Brain microvascular endothelial cell (primary cell): ENCODE measurements at regions not wholly inside any gene's neighbourhood (a gene's known extent, or its start where the extent isn't known, plus 50 kb on each side); places are given as distances from the start of the nearest gene placed in this dataset.

Experiments used
- DNase-seq: peaks from one replicate; pipeline ENCODE4 v3.0.0-alpha.2; 2020
- H3K27ac ChIP-seq: fragments of 250-450 bp; sonication (Bioruptor Pico); 2 replicates; pipeline ENCODE4 v1.5.1; 2020; ENCODE audit warnings: mild to moderate bottlenecking, moderate library complexity
- H3K27me3 ChIP-seq: fragments of 250-450 bp; sonication (Bioruptor Pico); replicated peaks from 2 replicates; pipeline ENCODE4 v1.5.1; 2020; ENCODE audit warnings: mild to moderate bottlenecking
- H3K36me3 ChIP-seq: fragments of 250-450 bp; sonication (Bioruptor Pico); replicated peaks from 2 replicates; pipeline ENCODE4 v1.5.1; 2020; ENCODE audit warnings: mild to moderate bottlenecking
- H3K4me3 ChIP-seq: 2 replicates; pipeline ENCODE4 v1.5.1; 2011; ENCODE audit warnings: low read depth, mild to moderate bottlenecking, control low read depth, low read length, moderate library complexity
- CTCF ChIP-seq: IDR thresholded peaks from 2 replicates; pipeline ENCODE4 v1.5.1; 2011; ENCODE audit warnings: low read depth, mild to moderate bottlenecking, moderate library complexity, low read length, control low read depth, inconsistent platforms; ENCODE audit errors: missing control alignments
- in situ Hi-C: cut with HindIII; loops from 2 replicates; pipeline ENCODE4 v1.10.0; 2017; ENCODE audit warnings: low sequenced_read_pairs, low pct_ligation_motif_present

GRCh38 chr3:21138085-21138484 lies 612.9 kb downstream of the ZNF385D start:
- Histone ChIP-seq H3K27ac (no peak overlapping the region), H3K27me3 (no peaks in the 10 kb centered on the region), H3K4me3 (no peak overlapping the region), H3K36me3 (no peaks in the 10 kb centered on the region)
- TF ChIP-seq CTCF, result no peak
- DNase-seq, result no peak
- in situ Hi-C loops, result no loop called here

DNA sequence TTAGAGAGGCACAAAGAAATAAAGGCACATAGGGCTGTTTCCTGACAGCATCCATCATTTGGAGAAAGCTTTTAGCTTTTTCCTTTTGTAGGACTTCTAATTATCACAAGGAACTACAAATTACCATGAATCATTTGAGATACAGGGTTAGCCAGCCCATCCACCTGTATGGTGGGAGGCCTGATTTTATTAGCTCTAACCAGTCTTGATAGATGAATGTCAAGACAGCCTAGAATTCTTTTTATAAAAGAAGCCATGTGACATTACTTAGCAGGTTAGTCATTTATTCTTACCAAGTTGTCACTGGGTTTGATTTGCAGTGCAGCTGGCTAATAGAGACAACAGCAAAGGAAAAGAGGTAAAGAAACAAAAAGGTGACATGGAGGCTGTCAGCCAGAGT lies 618.1 kb downstream of the ZNF385D start:
- Histone ChIP-seq H3K4me3 (no peak overlapping the region), H3K27ac (no peak overlapping the region), H3K27me3 (no peaks in the 10 kb centered on the region), H3K36me3 (no peaks in the 10 kb centered on the region)
- no peak for DNase-seq
- in situ Hi-C loops, result no loop called here
- TF ChIP-seq CTCF, result no peak

GRCh38 chr3:21120826-21121225 lies 630.2 kb downstream of the ZNF385D start:
- no peak for DNase-seq
- in situ Hi-C loops, result no loop called here
- no peak for TF ChIP-seq CTCF
- Histone ChIP-seq H3K36me3 (no peaks in the 10 kb centered on the region), H3K4me3 (no peak overlapping the region), H3K27me3 (no peaks in the 10 kb centered on the region), H3K27ac (no peak overlapping the region)

GRCh38 chr3:21117370-21117769 lies 633.6 kb downstream of the ZNF385D start:
- Histone ChIP-seq H3K27me3 (no peaks in the 10 kb centered on the region), H3K4me3 (no peak overlapping the region), H3K27ac (no peak overlapping the region), H3K36me3 (no peaks in the 10 kb centered on the region)
- in situ Hi-C loops, result no loop called here
- no peak for DNase-seq
- TF ChIP-seq CTCF, result no peak

DNA sequence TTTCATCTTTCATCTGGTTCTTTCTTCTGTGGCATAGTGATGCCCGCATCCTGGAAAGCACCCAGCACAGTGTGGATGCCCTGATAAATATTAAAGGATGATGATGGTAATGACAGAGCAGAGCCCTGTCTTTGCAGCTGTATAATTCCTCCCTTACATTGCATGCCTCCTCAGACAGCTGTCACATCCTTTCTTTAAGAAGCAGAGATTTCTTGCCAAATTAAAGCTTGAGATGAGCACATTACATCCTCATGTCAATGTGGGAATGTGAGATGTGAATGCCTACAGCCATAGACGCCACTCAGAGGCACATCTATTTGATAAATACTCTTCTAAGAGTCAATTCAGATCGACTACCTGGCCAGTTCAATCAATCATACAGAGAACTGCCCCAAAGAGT lies 642.0 kb downstream of the ZNF385D start:
- Histone ChIP-seq H3K27ac (no peak overlapping the region), H3K36me3 (no peaks in the 10 kb centered on the region), H3K27me3 (no peaks in the 10 kb centered on the region), H3K4me3 (no peak overlapping the region)
- no peak for DNase-seq
- in situ Hi-C loops, result no loop called here
- no peak for TF ChIP-seq CTCF

DNA sequence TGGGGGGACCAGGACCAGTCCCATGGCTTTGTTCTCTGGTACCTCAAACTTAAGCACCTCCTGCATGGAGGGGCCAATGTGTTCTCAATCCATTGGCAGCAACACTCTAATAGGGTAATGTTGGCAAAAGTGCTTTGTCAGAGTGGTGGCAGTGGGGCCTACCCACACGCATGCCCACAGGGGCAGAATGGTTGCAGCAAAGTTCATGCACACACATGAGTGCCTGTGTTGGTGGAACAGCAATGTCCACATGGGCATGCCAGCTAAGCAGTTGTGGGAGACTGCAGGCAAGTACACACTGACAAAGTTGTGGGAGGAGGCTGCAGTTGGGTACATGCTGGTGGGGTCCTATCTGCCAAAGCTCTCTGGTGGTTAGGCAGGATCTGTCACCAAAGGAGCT lies 645.2 kb downstream of the ZNF385D start:
- Histone ChIP-seq H3K4me3 (no peak overlapping the region), H3K36me3 (no peaks in the 10 kb centered on the region), H3K27me3 (no peaks in the 10 kb centered on the region), H3K27ac (no peak overlapping the region)
- in situ Hi-C loops, result no loop called here
- no peak for TF ChIP-seq CTCF
- DNase-seq, result no peak
